ENCODE measurements at regions not wholly inside any gene's neighbourhood (a gene's known extent, or its start where the extent isn't known, plus 50 kb on each side); places are given as distances from the start of the nearest gene placed in this dataset.

DNA sequence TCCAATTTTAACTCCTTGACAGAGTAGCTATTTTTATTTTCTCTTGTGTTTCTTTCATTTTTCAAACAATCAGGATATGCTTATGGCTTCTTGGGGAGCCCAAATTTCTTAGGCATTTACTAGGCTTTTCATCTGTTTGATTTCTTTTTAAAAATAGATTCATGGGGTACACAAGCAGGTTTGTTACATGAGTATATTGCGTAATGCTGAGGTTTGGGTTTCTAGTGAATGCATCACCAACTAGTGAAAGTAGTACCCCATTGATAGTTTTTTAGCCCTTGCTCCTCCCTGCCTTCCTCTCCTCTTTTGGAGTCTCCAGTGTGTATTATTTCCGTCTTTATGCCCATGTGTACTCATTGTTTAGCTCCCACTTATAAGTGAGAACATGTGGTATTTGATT is 190.7 kb downstream of the CENPF start:
- no peak for DNase-seq (ENCODE audit: low read depth)
- no peak overlapping the region for H3K4me3 ChIP-seq (ENCODE audit: low read depth, low read length)
- no peak for TF ChIP-seq MYC (IDR thresholded peaks at IDR 0.05; ENCODE audit: low read depth, low read length)

GRCh38 chr1:214801191-214801590 is 198.2 kb downstream of the CENPF start:
- no peak for DNase-seq (ENCODE audit: low read depth)
- no peak for TF ChIP-seq MYC (IDR thresholded peaks at IDR 0.05; ENCODE audit: low read depth, low read length)
- TF ChIP-seq MAX (IDR thresholded peaks at IDR 0.05; ENCODE audit: low read depth, low read length) = no peak
- TF ChIP-seq, protein P1, sequence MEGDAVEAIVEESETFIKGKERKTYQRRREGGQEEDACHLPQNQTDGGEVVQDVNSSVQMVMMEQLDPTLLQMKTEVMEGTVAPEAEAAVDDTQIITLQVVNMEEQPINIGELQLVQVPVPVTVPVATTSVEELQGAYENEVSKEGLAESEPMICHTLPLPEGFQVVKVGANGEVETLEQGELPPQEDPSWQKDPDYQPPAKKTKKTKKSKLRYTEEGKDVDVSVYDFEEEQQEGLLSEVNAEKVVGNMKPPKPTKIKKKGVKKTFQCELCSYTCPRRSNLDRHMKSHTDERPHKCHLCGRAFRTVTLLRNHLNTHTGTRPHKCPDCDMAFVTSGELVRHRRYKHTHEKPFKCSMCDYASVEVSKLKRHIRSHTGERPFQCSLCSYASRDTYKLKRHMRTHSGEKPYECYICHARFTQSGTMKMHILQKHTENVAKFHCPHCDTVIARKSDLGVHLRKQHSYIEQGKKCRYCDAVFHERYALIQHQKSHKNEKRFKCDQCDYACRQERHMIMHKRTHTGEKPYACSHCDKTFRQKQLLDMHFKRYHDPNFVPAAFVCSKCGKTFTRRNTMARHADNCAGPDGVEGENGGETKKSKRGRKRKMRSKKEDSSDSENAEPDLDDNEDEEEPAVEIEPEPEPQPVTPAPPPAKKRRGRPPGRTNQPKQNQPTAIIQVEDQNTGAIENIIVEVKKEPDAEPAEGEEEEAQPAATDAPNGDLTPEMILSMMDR (IDR thresholded peaks at IDR 0.05; ENCODE audit: low read depth, low read length) = no peak
- no peak for TF ChIP-seq POLR2A (IDR thresholded peaks at IDR 0.05; ENCODE audit: extremely low read depth, insufficient read length)
- H3K4me3 ChIP-seq (ENCODE audit: low read depth, low read length) = no peak overlapping the region

DNA sequence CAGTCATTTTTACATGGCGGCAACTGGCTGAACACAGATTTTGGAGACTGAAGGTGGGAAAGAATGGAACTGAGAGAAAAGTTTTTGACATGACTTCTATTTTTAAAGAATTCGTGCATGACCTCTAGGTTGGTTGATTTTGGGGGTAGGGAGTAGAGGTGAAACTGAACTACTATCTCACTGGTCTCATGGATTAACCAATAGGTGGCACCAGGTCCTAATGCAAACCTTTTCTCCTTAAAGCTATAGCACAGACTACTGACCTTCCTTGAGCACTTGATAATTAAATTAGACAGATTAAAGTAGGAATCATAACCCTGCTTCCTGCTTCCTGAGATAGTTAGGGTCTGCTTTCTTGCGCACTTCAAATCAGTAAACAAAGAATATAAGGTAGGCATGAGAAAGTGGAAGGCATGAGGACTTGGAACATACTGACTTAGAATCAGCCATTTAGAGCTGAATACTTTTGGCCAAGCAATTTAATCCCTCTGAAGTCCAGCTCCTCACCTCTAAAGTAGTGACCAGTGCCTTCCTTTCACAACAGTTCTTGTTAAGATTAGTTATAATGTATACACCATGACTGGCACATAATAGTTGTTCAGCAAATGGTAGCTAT is 206.0 kb downstream of the CENPF start:
- no peak overlapping the region for H3K4me3 ChIP-seq (ENCODE audit: low read depth, low read length)
- DNase-seq (ENCODE audit: low read depth) = peak; percentile 11
- TF ChIP-seq, protein P1 (IDR thresholded peaks at IDR 0.05; ENCODE audit: low read depth, low read length) = no peak
- TF ChIP-seq MYC (IDR thresholded peaks at IDR 0.05; ENCODE audit: low read depth, low read length) = no peak
- TF ChIP-seq POLR2A (IDR thresholded peaks at IDR 0.05; ENCODE audit: extremely low read depth, insufficient read length) = no peak
- no peak for TF ChIP-seq MAX (IDR thresholded peaks at IDR 0.05; ENCODE audit: low read depth, low read length)

DNA sequence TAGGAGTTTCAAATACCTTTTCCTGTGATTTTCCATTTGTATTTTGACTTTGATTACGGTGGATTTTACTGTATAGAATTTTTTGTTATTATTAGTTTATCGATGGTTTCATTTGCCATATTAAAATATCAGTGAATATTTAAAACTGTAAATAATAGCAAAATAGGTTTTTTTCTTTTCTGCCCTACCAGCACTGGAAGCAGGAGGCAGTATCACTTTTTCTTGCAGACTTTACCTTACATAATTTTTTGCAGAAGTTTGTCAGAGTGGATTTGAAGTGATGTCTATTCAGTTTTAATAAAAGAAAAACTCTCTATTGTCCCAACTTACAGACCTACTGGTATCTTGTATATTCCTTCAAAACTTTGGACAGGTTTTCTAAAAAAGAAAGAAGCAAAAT is 213.6 kb downstream of the CENPF start:
- H3K4me3 ChIP-seq (ENCODE audit: low read depth, low read length) = no peak overlapping the region
- TF ChIP-seq, protein P1 (IDR thresholded peaks at IDR 0.05; ENCODE audit: low read depth, low read length) = no peak
- TF ChIP-seq POLR2A (IDR thresholded peaks at IDR 0.05; ENCODE audit: extremely low read depth, insufficient read length) (no peak), MYC (IDR thresholded peaks at IDR 0.05; ENCODE audit: low read depth, low read length) (no peak), MAX (IDR thresholded peaks at IDR 0.05; ENCODE audit: low read depth, low read length) (no peak)
- DNase-seq (ENCODE audit: low read depth) = no peak

GRCh38 chr1:214823311-214824117 is 220.5 kb downstream of the CENPF start:
- H3K4me3 ChIP-seq (ENCODE audit: low read depth, low read length) = no peak overlapping the region
- DNase-seq (ENCODE audit: low read depth) = peak; percentile 12

DNA sequence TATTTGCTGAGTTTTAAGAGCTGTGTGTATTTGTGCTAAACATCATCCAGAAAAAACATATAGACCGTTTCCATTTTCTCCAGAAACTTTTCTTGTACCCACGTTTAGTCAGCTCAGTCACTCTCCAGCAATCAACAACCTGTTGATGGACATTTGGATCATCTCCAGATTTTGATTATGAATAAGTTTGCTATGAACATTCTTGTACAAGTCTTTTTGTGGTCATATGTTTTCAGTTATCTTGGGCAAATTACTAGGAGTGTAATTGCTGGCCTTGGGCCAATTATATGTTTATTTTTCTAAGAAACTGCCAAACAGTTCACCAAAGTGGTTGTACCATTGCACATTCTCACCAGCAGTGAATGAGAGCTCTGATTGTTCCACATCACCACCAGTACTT is 221.8 kb downstream of the CENPF start:
- TF ChIP-seq POLR2A (IDR thresholded peaks at IDR 0.05; ENCODE audit: extremely low read depth, insufficient read length) = no peak
- TF ChIP-seq MYC (IDR thresholded peaks at IDR 0.05; ENCODE audit: low read depth, low read length) = no peak
- no peak for TF ChIP-seq MAX (IDR thresholded peaks at IDR 0.05; ENCODE audit: low read depth, low read length)
- TF ChIP-seq, protein P1 (IDR thresholded peaks at IDR 0.05; ENCODE audit: low read depth, low read length) = no peak
- H3K4me3 ChIP-seq (ENCODE audit: low read depth, low read length) = no peak overlapping the region
- DNase-seq (ENCODE audit: low read depth) = no peak

More at GRCh38 chr1:214823311-214824117, 220.5 kb downstream of the CENPF start:
- TF ChIP-seq, protein P1 (IDR thresholded peaks at IDR 0.05; ENCODE audit: low read depth, low read length) = peak; percentile 21
- TF ChIP-seq MYC (IDR thresholded peaks at IDR 0.05; ENCODE audit: low read depth, low read length) = no peak
